H1 (cell line): ENCODE measurements at regions not wholly inside any gene's neighbourhood (a gene's known extent, or its start where the extent isn't known, plus 50 kb on each side); places are given as distances from the start of the nearest gene placed in this dataset.
A peak's percentile ranks its signal among the peaks of the same experiment; 100 is the strongest.

Source experiments
- CTCF ChIA-PET: fragments of 300-600 bp; sonication (Branson Sonifier 250); formaldehyde crosslinking; loops from one replicate; lab custom pipeline; 2021; ENCODE audit not compliant: partially characterized antibody; lab: Charles Lee
- POLR2A ChIA-PET: fragments of 300-600 bp; sonication (Branson Sonifier 250); formaldehyde crosslinking; loops from one replicate; lab custom pipeline; 2021; ENCODE audit warnings: inconsistent platforms; ENCODE audit not compliant: partially characterized antibody; lab: Charles Lee
- DNase-seq, 2 experiments: peaks; one replicate each; pipeline versions ENCODE4 v3.0.0 to v3.0.0-alpha.2; 2010 to 2022; ENCODE audit warnings: low spot score in 2 of 2, low read depth in 1 of 2, mixed read lengths in 1 of 2
- FAIRE-seq: peaks from 2 replicates; lab custom pipeline; 2011; peaks lifted over from hg19 to GRCh38; lab: Jason Lieb, UNC
- H2AFZ ChIP-seq: 2 replicates; pipeline ENCODE4 v1.8.1; 2012; ENCODE audit warnings: low read length, inconsistent platforms
- H2AK5ac ChIP-seq: 2 replicates; pipeline ENCODE4 v1.6.1; 2013; ENCODE audit warnings: low read depth, low read length
- H2BK120ac ChIP-seq: replicated peaks from 2 replicates; pipeline ENCODE3; 2013; ENCODE audit warnings: low read depth, low read length, inconsistent platforms
- H2BK12ac ChIP-seq: 2 replicates; pipeline ENCODE4 v1.6.1; 2013; ENCODE audit warnings: low read depth, low read length
- H2BK15ac ChIP-seq: 2 replicates; pipeline ENCODE4 v1.6.1; 2013; ENCODE audit warnings: low read length
- H2BK20ac ChIP-seq: 2 replicates; pipeline ENCODE4 v1.6.1; 2013; ENCODE audit warnings: low read length
- H2BK5ac ChIP-seq: 2 replicates; pipeline ENCODE4 v1.6.1; 2013; ENCODE audit warnings: low read depth, low read length
- H3K14ac ChIP-seq: 2 replicates; pipeline ENCODE4 v1.6.1; 2013; ENCODE audit warnings: inconsistent platforms; ENCODE audit not compliant: insufficient read length
- H3K18ac ChIP-seq: 2 replicates; pipeline ENCODE4 v1.6.1; 2013; ENCODE audit warnings: low read length; ENCODE audit errors: extremely low read depth
- H3K23ac ChIP-seq: 2 replicates; pipeline ENCODE4 v1.6.1; 2013; ENCODE audit warnings: inconsistent platforms; ENCODE audit not compliant: insufficient read length
- H3K23me2 ChIP-seq: 2 replicates; pipeline ENCODE4 v1.6.1; 2013; ENCODE audit warnings: low read depth, low read length
- H3K27ac ChIP-seq: 2 replicates; pipeline ENCODE4 v1.6.1; 2011; ENCODE audit warnings: low read depth, low read length, inconsistent platforms
- H3K27me3 ChIP-seq, 4 experiments: replicated peaks in 1 of 4; 1 replicate in 1 of 4; 2 replicates in 3 of 4; pipeline versions ENCODE4 v1.6.1 to v1.8.1; 2011 to 2013; ENCODE audit warnings: low read length in 3 of 4, mild to moderate bottlenecking in 3 of 4, inconsistent platforms in 2 of 4, mixed read lengths in 2 of 4, moderate library complexity in 1 of 4; ENCODE audit not compliant: control insufficient read depth in 3 of 4, insufficient read depth in 3 of 4; ENCODE audit errors: extremely low read depth in 1 of 4
- H3K36me3 ChIP-seq, 4 experiments: 2 replicates each; pipeline versions ENCODE4 v1.6.1 to v1.8.1; 2011 to 2013; ENCODE audit warnings: mild to moderate bottlenecking in 4 of 4, low read length in 3 of 4, moderate library complexity in 2 of 4, control low read depth in 1 of 4, inconsistent platforms in 1 of 4; ENCODE audit not compliant: insufficient read depth in 4 of 4, control insufficient read depth in 2 of 4
- H3K4ac ChIP-seq: replicated peaks from 2 replicates; pipeline ENCODE3; 2013; ENCODE audit warnings: low read length, low read depth, mixed read lengths, inconsistent platforms; ENCODE audit not compliant: insufficient read length
- H3K4me1 ChIP-seq, 4 experiments: replicated peaks in 1 of 4; 1 replicate in 1 of 4; 2 replicates in 3 of 4; pipeline versions ENCODE4 v1.6.1 to v1.8.1; 2011 to 2013; ENCODE audit warnings: low read length in 3 of 4, inconsistent platforms in 2 of 4, mixed read lengths in 1 of 4; ENCODE audit not compliant: insufficient read depth in 4 of 4, control insufficient read depth in 3 of 4
- H3K4me2 ChIP-seq, 2 experiments: 2 replicates each; pipeline versions ENCODE4 v1.6.1 to v1.8.1; 2011 to 2013; ENCODE audit warnings: low read depth in 2 of 2, low read length in 2 of 2, control low read depth in 1 of 2, inconsistent platforms in 1 of 2, mild to moderate bottlenecking in 1 of 2; ENCODE audit not compliant: insufficient read depth in 1 of 2
- H3K4me3 ChIP-seq, 4 experiments: fragments of 200-600, 300-600 bp in 1 of 4; sonication (generic), shearing (Covaris generic), sonication (Bioruptor Twin) in 1 of 4; 2 replicates each; pipeline versions ENCODE4 v1.5.1 to v1.8.1; 2011 to 2016; ENCODE audit warnings: low read length in 4 of 4, low read depth in 3 of 4, control low read depth in 2 of 4, inconsistent platforms in 2 of 4, mild to moderate bottlenecking in 2 of 4, mixed read lengths in 1 of 4, moderate library complexity in 1 of 4; ENCODE audit not compliant: insufficient read depth in 2 of 4; ENCODE audit errors: extremely low read depth in 1 of 4
- H3K56ac ChIP-seq: replicated peaks from 2 replicates; pipeline ENCODE3; 2013; ENCODE audit warnings: low read depth, mild to moderate bottlenecking, mixed read lengths, low read length, inconsistent platforms; ENCODE audit not compliant: insufficient read length
- H3K79me1 ChIP-seq: 2 replicates; pipeline ENCODE4 v1.6.1; 2013; ENCODE audit warnings: low read depth, low read length, control low read depth
- H3K79me2 ChIP-seq, 2 experiments: 2 replicates each; pipeline versions ENCODE4 v1.6.1 to v1.8.1; 2012 to 2013; ENCODE audit warnings: low read length in 2 of 2, mild to moderate bottlenecking in 2 of 2, inconsistent platforms in 1 of 2; ENCODE audit not compliant: insufficient read depth in 2 of 2, control insufficient read depth in 1 of 2
- H3K9ac ChIP-seq, 4 experiments: replicated peaks in 1 of 4; 1 replicate in 1 of 4; 2 replicates in 3 of 4; pipeline versions ENCODE4 v1.6.1 to v1.8.1; 2011 to 2013; ENCODE audit warnings: low read depth in 3 of 4, low read length in 3 of 4, control low read depth in 2 of 4, mild to moderate bottlenecking in 2 of 4, moderate library complexity in 2 of 4, inconsistent platforms in 1 of 4; ENCODE audit errors: extremely low read depth in 1 of 4
- H3K9me3 ChIP-seq, 2 experiments: 2 replicates each; pipeline versions ENCODE4 v1.6.1 to v1.8.1; 2012 to 2013; ENCODE audit warnings: mild to moderate bottlenecking in 2 of 2, moderate library complexity in 2 of 2, control low read depth in 1 of 2, inconsistent platforms in 1 of 2, low read depth in 1 of 2, low read length in 1 of 2, mixed read lengths in 1 of 2; ENCODE audit not compliant: insufficient read depth in 2 of 2
- H4K20me1 ChIP-seq, 2 experiments: replicated peaks in 1 of 2; 2 replicates each; pipeline versions ENCODE3 to v1.8.1; 2011 to 2013; ENCODE audit warnings: inconsistent platforms in 2 of 2, low read length in 2 of 2, mild to moderate bottlenecking in 1 of 2; ENCODE audit not compliant: insufficient read depth in 2 of 2, control insufficient read depth in 1 of 2
- H4K5ac ChIP-seq: 2 replicates; pipeline ENCODE4 v1.6.1; 2013; ENCODE audit warnings: low read length, low read depth, mixed read lengths, inconsistent platforms; ENCODE audit not compliant: insufficient read length
- H4K8ac ChIP-seq: 2 replicates; pipeline ENCODE4 v1.8.0; 2013; ENCODE audit warnings: mild to moderate bottlenecking, moderate library complexity, low read length, inconsistent platforms; ENCODE audit not compliant: insufficient read depth; ENCODE audit errors: extremely low read depth
- H4K91ac ChIP-seq: replicated peaks from 2 replicates; pipeline ENCODE3; 2013; ENCODE audit warnings: low read length, mixed read lengths, inconsistent platforms; ENCODE audit not compliant: insufficient read length
- EP300 ChIP-seq, 2 experiments: IDR thresholded peaks; 1 replicate in 1 of 2; 2 replicates in 1 of 2; pipeline ENCODE4 v1.6.1; 2011 to 2012; ENCODE audit warnings: low read depth in 2 of 2, low read length in 2 of 2, mild to moderate bottlenecking in 2 of 2, borderline replicate concordance in 1 of 2, inconsistent platforms in 1 of 2, moderate library complexity in 1 of 2
- RAD21 ChIP-seq, 2 experiments: IDR thresholded peaks in 1 of 2; conservative IDR thresholded peaks in 1 of 2; 2 replicates each; pipeline ENCODE4 v1.6.1; 2011; ENCODE audit warnings: low read depth in 2 of 2, low read length in 2 of 2, improper control_type of control experiment in 1 of 2, inconsistent platforms in 1 of 2, mild to moderate bottlenecking in 1 of 2, moderate library complexity in 1 of 2
- WGBS, 2 experiments: shearing (Covaris generic) in 1 of 2; methylation state at CpG; one replicate each; pipeline versions ENCODE4 v1.1.6 to v1.1.7; 2013 to 2015; ENCODE audit warnings: low lambda C conversion rate in 2 of 2, mixed read lengths in 2 of 2, inconsistent platforms in 1 of 2, low coverage in 1 of 2, missing lambda C conversion rate in 1 of 2; ENCODE audit not compliant: insufficient replicate concordance in 2 of 2, insufficient coverage in 1 of 2, insufficient read length in 1 of 2; ENCODE audit errors: extremely low coverage in 1 of 2, missing lambda C conversion rate in 1 of 2; 5-methylcytosine and 5-hydroxymethylcytosine counted together

DNA sequence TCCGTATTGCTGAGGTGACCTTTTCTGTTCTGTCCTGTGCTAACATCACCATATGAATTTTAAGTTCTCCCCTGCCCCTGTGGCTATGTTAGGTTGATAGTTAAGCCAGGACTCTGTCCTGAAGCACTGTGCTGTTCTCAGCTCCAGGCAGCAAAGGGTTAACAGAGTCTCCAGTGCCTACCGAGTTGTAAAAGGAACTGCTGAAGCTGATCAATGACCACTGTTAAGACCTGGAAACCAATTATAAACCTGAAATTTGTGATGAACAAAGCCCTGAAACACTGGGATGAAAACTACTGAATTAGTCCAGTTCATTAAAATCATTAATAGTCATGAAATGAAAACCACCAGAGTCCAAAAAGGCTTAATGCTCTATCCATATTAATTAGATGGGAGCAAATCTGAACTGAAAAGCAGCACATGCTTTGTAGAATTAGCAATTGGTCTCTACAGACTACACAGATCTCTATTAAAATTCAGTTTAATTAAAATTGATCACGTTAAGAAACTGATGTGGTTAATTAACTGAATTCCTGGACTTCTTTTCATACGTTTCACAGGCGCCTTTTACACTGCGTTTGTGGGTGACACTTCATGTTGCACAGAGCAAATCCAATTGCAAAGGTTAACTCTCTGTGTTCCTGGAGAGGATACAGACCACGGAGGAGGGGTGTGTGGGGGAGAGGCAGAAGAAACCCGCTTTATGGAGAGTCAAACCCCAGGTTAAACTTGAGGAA, 188.5 kb upstream of the MPPED2 start:
- ChIA-PET POLR2A (no interaction called here), CTCF (interaction anchor here (0.6 to 1.6 kb wide), 9 partner anchors 18 to 647 kb away, joined by 3 to 5 read pairs (median 3); no protein-coding TSS in a partner anchor)
- Histone ChIP-seq H3K4me2 (no peak overlapping the region; a peak in 1 of 4 replicates), H2BK15ac (no peak overlapping the region), H2BK120ac (no peak overlapping the region), H3K9ac (no peak overlapping the region), H3K4me3 (0 out of 8 replicates have a peak overlapping the region, but pooled peaks of 1 of the 4 experiments have one; percentile 5), H3K23me2 (no peaks in the 10 kb centered on the region), H4K20me1 (no peaks in the 10 kb centered on the region), H2AFZ (peak overlapping the region; percentile 66; the same call in 1 of the 2 replicates), H3K79me1 (no peaks in the 10 kb centered on the region), H3K9me3 (no peaks in the 10 kb centered on the region), H2AK5ac (no peak overlapping the region), H4K8ac (no peak overlapping the region), H3K4me1 (peaks cover 0 to 6% (median 0%) of the 10 kb centered on the region in 4 experiments; a peak in 2 of 7 replicates), H3K4ac (no peak overlapping the region), H4K5ac (no peak overlapping the region), H3K56ac (no peak overlapping the region), H2BK20ac (no peak overlapping the region), H3K79me2 (no peaks in the 10 kb centered on the region), H3K27ac (no peak overlapping the region), H3K27me3 (no peaks in the 10 kb centered on the region), H3K23ac (no peak overlapping the region), H3K14ac (no peak overlapping the region), H2BK5ac (no peak overlapping the region), H3K18ac (no peak overlapping the region), H3K36me3 (no peaks in the 10 kb centered on the region), H2BK12ac (no peak overlapping the region), H4K91ac (no peak overlapping the region)
- FAIRE-seq (no peak), DNase-seq (no peak)
- TF ChIP-seq RAD21 (IDR thresholded peaks at IDR 0.05 in 1 of 2, conservative IDR thresholded peaks at IDR 0.05 in 1 of 2; ENCODE audit: low read depth in 2 of 2, low read length in 2 of 2), result peak in 1 of 2 experiments; percentile 4; a peak in 1 of 4 replicates
- TF ChIP-seq EP300 (IDR thresholded peaks at IDR 0.05; ENCODE audit: borderline replicate concordance in 1 of 2, low read depth in 2 of 2, low read length in 2 of 2), result no peak
- WGBS, 2 experiments, result 49% methylated on average over 8 of the region's 8 CpGs; no CpG with 5 or more reads in 1 of the 2 experiments
